GM18511 (cell line): ENCODE measurements at regions not wholly inside any gene's neighbourhood (a gene's known extent, or its start where the extent isn't known, plus 50 kb on each side); places are given as distances from the start of the nearest gene placed in this dataset.
"Not testable (repeated sequence)": the region's sequence is repeated elsewhere in the genome, so short reads cannot be mapped to it uniquely, and the experiment has no call there.

Experiments
- ATAC-seq: cut with Tn5 transposase; IDR thresholded peaks from one replicate; pipeline ENCODE4 v1.9.1; 2021; ENCODE audit warnings: mild to moderate bottlenecking, moderate library complexity; ENCODE audit not compliant: unreplicated experiment

DNA sequence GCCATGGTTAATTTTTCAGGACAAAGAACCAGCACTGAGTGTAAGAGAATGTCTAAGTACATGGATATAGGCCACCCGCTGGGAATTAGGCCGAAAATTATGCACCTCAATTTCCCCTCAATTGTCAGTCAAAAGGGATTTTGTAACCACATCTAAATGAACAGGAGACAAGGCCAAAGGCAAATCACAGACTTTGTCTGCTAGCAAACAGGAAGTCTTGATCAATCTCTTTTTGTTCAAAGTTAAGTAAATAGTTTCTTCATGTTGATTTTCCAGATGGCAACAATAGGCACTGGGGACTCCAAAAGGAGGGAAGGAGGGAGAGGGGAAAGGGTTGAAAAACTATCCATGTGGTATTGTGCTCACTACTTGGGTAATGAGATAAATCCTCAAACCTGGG is 276.0 kb downstream of the COG6 start:
- no peak for ATAC-seq

- not testable (repeated sequence) for ATAC-seq
Observed at GRCh38 chr13:39932514-39932913, 277.1 kb downstream of the COG6 start.

DNA sequence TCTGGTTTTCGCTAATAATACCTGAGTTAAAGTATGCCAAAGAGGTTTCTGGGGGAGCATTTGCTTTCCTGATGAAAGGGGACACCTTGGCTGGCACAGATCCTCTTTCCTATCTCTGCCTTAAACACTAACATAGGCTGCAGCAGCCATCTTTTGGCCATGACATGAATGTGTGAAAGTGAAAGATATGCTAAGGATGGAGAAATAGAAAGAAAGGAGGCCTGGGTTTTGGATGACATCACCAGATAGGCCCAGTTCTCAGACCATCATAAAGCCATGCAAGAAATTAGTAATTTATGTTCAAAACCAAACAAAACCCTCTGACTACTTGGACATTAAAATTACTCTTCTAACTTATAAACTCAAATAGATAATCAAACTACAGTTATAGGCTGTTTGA is 279.7 kb downstream of the COG6 start:
- ATAC-seq: peak; percentile 60

DNA sequence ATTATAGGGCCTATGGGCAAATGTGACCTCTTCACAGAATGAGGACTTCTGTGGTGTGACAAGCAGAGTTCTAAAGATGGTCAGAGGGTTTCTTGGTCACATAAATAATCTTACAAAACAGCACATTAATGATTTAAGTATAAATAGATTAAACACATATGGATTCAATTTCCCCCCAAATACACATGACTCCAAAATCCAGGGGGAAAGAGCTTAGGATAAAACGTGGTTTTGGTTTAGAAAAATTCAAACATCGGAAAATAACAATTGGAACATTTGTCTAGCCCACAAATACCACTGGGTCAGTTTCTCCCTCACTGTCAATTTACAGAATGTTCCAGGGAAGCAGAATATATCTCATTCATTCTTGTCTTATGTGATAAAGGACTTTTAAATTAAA is 283.1 kb downstream of the COG6 start:
- no peak for ATAC-seq

- no peak for ATAC-seq
Observed at GRCh38 chr13:39941236-39941635, 285.8 kb downstream of the COG6 start.

- peak; percentile 10 for ATAC-seq
Observed at GRCh38 chr13:39941911-39942551, 286.6 kb downstream of the COG6 start.

DNA sequence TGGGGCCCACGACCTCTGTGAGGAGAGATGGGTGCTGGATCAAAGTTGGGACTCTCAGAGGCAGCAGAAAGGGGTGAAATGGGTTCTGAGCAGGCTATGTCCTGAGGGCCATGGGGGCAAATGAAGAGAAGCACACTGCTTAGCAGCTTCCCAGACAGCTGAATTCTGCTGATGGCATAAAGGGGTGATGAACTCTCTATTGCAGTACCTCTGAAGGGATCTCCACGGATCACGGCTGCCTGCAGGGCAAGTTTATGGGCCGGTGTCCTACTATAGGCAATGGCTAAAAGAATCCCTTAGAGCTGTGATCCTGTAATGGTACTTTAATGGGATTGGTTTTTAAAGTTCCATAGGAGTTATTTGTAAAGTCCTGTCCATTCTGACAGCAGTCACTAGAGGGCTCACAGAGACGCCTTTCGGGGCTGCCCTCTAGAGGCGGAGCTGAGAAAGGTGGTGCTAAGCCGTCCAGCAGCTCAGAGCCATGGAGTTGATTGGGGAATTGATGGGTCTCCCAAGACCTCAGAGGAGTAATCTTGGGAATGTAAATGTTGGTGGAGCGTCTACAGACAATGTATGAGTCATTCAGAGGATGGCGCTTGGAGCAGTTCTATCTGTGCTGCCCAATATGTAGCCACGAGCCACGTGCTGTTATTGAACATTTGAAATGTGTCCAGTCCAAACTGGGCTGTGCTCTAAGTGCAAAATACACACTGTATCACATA is 287.3 kb downstream of the COG6 start:
- ATAC-seq: peak; percentile 98

DNA sequence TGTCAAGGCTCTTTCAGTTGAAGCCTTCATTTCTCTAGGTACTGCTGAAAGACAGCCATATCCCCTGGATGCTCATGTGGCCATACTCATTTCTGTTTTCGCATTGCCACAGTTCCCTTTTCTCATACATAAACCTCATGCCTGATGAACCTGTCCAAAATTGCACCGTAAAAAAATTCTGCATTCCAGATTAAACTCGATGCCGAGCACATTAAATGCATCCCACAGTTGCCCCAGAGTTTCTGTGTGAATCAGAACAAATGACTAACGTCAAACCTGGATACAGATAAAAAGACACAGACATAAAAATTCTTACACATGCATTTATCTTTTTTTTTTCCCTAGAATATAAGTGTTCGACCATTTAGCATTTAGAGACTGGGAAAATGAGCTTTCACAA is 288.2 kb downstream of the COG6 start:
- no peak for ATAC-seq

DNA sequence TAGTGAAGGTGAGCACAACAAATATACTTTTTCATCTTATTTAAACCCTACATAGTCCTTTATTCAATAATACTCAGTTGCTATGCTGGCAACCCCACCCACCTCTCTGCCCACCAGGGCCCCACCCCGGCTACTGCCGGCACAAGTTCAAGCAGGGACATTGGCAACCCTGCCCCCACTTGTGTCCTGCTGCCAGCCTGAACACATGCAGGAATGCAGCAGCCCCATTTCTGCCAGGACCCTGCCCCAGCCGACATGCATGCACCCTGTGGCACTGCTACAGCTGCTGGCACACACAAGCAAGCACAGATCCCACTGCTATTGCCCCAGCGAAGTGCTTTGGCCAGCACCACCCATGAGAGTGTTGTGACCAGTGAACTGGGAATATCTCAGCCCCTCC is 289.8 kb downstream of the COG6 start:
- no peak for ATAC-seq

GRCh38 chr13:39946769-39947168 is 291.3 kb downstream of the COG6 start:
- ATAC-seq: no peak

DNA sequence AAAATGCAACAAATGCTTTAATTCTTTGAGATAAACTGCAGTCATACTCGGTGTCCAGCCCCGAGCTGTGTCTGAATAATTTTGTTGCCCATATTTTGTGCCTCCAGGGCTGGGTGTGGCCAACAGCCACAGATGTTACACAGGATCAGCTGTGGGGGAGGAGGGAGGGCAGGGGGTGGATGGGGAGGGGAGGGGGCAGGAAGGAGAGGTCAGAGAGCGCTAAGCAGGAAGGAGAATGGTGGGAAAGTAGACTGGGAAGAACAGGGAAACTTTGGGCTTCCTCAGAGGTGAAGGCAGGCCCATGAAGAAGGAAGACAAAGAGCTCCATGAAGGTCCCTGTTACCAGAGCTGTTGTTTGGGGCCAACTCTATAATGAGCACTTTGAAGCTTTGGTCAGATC is 295.8 kb downstream of the COG6 start:
- ATAC-seq: no peak

DNA sequence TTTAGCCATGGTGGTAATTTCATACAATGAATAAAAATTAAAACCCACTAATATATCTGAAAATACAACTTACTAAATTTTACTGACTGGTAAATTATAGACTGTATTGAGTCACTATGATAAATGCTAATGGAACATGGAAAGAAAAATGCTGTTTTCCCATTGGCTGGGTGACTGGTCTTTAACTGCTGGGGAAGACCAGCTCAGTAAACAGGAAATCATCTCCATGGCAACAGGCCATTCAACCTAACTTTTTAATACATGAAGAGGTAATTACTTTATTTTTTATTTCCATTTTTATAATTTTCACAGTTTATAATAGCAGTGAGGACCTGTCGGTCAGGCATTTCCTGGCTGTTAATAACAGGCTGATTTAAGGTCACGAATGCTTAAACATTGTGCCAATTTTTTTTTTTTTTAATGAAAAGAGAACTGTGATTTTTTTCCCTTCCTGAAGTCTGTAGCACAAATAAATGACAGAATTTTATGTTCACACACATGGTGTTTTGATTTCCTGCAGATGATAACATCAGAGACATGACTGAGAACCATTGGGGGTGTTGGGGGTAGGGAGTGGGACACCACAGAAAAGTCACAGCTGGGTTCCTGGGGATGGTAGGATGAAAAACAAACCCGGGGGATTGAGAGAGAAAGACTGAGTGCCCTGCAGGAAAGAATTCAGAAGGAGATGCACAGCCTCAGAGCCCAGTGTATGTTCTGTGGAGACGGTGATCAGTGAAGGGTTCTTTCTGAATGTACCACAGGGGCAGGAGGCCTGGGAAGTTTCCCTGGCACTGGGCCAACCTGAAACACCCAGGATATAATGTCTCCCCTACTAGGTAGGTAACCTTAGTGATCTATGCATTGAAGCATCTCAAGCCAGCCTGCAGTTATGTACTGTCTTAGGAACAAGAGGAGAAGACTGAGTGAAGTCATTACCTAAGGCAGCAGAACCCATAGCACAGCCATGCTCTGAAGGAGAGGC is 297.1 kb downstream of the COG6 start:
- ATAC-seq: no peak

DNA sequence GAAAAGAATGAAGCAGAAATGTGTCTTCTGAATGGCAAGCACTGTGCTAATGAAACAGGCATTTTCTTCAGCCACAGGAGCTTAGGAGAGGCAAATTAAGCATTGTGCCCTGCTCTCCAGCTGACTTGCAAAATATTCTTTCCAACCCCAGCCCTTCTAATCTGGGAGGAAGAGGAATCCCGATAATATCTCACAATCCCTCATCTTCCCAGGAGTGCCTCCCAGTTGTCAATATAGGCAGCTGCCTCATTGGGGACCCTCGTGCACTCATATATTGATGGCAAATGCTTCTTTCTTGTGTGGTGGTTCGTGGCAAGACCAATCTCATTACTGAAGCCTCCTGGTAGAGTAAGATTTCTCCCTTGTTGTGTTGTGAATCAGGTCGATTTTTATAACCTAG is 299.0 kb downstream of the COG6 start:
- no peak for ATAC-seq

- ATAC-seq: peak; percentile 48
Observed at GRCh38 chr13:39955560-39955959, 300.1 kb downstream of the COG6 start.

- ATAC-seq: peak; percentile 76
Observed at GRCh38 chr13:39956036-39956435, 300.6 kb downstream of the COG6 start.

- ATAC-seq: no peak
Observed at GRCh38 chr13:39957868-39958677, 302.6 kb downstream of the COG6 start.

GRCh38 chr13:39959497-39960144 is 304.2 kb downstream of the COG6 start:
- ATAC-seq: no peak

GRCh38 chr13:39960191-39960590 is 304.7 kb downstream of the COG6 start:
- ATAC-seq: no peak

DNA sequence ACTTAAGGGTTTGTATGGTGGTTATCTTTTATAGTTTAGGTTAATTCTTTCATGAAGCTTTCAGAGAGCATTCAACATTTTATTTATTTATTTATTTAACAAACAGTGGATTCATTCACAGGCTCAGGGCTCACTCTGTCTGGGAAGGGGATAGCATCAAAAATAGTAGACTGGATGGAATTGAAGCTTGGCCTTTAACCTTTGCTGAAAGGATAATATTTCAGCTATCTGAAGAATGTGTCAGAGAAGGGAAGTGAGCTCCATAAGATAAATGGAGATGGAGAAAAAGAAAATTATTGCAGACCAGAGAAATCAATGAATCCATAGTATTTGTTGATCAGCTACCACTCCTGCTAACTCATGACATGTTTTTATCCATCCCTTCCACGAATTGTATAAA is 305.6 kb downstream of the COG6 start:
- no peak for ATAC-seq

DNA sequence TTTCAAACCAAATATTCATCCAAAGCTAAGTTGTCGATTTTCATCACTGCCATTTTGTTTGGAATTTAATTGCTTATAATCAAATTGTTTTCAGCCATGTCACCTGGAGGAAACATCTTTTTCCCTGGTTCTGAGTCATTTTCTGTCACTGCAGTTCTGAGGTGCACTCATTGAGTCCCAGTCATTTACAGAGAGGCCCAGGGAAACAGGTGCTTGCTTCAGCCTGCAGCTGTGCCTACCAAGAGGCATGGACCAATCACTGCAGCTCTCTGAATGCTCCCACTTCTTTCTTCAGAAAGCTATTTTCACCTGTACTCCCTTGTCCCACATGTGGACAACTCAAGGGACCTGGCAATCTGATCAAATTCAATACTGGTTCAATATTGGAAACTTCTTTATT is 308.1 kb downstream of the COG6 start:
- no peak for ATAC-seq
